Choroid plexus epithelial cell (primary cell): ENCODE measurements at regions not wholly inside any gene's neighbourhood (a gene's known extent, or its start where the extent isn't known, plus 50 kb on each side); places are given as distances from the start of the nearest gene placed in this dataset.

ENCODE experiments used
- DNase-seq: peaks from one replicate; pipeline ENCODE4 v3.0.0-alpha.2; 2010; ENCODE audit warnings: low read depth
- H3K4me3 ChIP-seq: 2 replicates; pipeline ENCODE4 v1.5.1; 2011; ENCODE audit warnings: low read depth, mild to moderate bottlenecking, control low read depth, low read length, moderate library complexity
- TF ChIP-seq, protein P1 (sequence below): conservative IDR thresholded peaks from 2 replicates; pipeline ENCODE4 v1.5.1; 2011; ENCODE audit warnings: low read depth, mild to moderate bottlenecking, control low read depth, inconsistent platforms, low read length, moderate library complexity

DNA sequence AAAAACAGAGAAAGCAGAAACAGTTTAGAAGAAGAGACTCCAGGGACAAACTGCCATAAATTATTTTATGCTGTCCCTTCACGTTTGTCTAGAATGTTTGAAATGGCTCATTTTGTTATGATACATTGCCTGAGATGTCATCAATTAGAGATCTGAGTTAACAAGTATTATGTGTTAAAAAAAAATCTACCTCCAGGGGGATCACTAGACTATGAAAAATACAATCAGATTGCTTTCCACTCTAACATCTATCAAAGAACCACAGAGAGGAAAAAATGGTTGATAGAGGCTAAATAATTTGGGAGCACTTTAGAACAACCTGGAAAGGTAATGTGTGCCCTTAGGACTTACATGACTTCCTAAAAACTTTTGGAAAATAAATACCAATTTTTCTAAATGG is 103.8 kb upstream of the CCDC150 start:
- TF ChIP-seq, protein P1, sequence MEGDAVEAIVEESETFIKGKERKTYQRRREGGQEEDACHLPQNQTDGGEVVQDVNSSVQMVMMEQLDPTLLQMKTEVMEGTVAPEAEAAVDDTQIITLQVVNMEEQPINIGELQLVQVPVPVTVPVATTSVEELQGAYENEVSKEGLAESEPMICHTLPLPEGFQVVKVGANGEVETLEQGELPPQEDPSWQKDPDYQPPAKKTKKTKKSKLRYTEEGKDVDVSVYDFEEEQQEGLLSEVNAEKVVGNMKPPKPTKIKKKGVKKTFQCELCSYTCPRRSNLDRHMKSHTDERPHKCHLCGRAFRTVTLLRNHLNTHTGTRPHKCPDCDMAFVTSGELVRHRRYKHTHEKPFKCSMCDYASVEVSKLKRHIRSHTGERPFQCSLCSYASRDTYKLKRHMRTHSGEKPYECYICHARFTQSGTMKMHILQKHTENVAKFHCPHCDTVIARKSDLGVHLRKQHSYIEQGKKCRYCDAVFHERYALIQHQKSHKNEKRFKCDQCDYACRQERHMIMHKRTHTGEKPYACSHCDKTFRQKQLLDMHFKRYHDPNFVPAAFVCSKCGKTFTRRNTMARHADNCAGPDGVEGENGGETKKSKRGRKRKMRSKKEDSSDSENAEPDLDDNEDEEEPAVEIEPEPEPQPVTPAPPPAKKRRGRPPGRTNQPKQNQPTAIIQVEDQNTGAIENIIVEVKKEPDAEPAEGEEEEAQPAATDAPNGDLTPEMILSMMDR: peak; percentile 18
- DNase-seq: peak; percentile 25
- H3K4me3 ChIP-seq: no peak overlapping the region

DNA sequence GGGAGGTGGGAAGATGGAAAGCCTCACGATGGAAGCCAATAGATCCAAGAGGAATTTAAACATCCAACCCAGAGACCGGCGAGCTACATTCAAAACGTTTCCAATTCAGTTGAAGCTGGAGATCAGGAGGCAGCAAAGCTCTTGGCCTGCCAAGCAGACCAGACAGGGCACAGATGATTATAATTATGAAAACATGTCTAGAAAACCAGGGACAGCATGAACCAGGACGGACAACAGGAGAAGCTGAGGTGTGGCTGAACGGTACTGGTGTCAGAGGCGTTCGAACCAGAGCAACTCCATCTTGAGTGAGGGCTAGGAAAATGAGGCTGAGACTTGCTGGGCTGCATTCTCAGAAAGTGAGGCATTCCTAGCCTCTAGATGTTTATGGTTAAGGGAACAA is 102.2 kb upstream of the CCDC150 start:
- TF ChIP-seq, protein P1: no peak
- no peak overlapping the region for H3K4me3 ChIP-seq
- DNase-seq: no peak

DNA sequence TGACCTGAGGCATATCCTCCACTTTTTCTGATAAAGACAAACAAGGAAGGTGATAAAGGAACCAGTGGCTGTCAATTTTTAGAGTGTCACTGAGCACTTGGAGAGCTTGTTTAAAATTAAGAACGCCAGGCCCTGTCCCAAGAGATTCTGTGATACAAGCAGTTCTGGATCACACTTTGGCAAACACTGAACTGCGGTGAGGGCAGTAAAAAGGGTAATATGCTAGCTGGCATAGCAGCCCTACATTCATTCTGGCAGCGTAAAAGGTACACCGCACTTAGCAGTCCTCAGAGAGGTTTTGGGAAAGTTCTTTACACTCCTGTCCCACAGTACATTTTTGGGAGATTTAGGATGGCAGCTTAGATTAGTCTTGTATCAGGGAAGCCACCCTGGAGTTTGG is 101.3 kb upstream of the CCDC150 start:
- no peak overlapping the region for H3K4me3 ChIP-seq
- no peak for DNase-seq
- TF ChIP-seq, protein P1: no peak

DNA sequence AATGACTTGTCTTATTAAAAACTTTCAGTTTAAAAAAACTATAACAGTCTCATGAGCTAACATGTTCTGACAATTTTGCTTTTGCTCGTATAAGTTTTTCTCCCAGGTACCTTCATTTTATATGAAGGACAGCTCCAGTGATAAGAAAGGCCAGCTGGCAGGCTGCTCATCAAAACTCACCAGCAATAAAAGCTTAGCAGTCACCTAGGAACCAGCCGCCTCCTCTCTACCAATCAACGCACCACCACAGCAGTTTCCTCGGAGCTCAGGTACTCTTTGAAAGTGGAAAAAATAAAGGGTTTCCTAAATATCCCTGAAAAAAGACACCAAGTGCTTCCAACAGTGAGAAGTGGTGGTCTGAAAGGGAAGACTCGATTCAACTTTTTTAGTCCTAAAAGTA is 100.9 kb upstream of the CCDC150 start:
- DNase-seq: no peak
- no peak overlapping the region for H3K4me3 ChIP-seq
- TF ChIP-seq, protein P1: no peak

DNA sequence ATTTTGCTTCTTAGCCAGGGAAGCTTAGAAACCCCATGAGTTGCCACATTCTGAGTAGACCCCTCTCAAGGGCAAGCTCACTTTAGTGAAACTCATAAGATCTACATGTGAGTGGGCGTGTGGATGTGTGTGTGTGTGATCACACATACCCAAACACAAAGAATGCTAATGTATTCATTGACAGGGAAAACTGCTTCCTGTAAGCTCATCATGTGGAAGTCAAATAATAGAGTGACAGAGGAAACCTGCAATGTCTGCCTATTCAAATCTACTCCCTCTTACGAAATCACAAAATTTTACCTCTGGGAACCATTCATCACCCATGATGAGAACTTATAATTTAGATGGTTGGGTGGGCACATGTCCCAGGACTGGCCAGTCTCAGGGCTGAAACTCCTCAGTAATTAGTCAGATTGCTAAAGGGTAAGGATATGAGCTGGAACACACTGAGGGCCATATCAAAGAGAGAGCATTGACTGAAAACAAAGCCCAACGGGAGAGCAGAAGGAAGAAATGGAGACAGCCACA is 94.5 kb upstream of the CCDC150 start:
- no peak for DNase-seq

DNA sequence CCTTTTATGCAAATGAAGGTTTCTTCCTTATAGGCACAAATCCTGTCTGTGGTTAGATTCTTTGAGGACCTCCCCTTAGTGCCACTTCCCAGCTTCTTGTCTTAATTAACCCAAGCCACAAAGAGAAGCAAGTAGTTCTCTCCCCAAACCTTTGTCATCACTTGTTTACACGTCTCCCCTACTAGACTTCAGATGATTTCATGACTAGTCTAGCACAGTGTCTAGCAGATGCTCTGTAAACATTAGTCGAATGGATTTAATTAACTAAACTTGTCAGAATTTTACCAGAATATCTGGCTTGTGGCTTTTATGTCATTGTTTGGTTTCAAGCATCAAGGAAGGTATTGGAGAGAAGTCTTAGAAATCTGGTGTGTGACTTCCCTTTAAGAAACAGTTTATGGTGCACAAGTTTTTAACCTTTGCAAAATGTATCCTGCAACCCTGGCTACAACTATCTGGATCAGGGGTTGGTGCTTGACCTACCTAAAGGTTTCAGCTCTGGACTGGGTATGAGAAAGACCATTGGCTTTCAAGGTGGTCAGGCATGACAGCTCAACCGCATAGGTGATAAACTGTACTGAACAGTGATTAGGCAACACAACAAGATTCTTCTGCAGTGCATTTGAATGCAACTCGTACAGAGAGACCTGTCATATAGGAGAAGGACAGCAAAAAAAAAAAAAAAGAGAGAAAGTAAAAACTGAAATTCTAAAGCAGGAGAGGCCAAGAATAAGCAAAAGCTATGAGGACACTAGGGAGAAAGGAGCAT is 93.2 kb upstream of the CCDC150 start:
- TF ChIP-seq, protein P1: no peak
- DNase-seq: no peak
- H3K4me3 ChIP-seq: no peak overlapping the region

More for the DNA sequence above, 94.5 kb upstream of the CCDC150 start:
- TF ChIP-seq, protein P1: no peak
- no peak overlapping the region for H3K4me3 ChIP-seq

DNA sequence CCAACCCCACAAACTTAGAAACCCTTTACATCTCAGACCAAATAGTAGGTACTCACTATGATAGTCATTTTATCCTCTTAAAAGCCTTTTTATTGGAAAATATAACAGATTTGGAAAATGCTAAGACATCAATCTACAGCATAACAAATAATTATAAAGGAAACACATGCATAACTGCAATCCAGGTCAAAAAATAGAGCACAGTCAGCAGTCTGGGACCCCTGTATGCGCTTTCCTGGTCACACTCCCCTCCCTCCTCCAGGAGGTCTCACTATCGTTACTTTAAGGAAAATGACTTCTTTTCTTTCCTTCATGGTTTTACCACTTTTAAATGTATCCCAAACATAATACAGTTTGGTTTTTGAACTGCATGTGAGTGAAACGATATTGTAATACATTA is 90.5 kb upstream of the CCDC150 start:
- no peak overlapping the region for H3K4me3 ChIP-seq
- TF ChIP-seq, protein P1: no peak
- no peak for DNase-seq
